OCI-LY7 (cell line): ENCODE measurements at regions not wholly inside any gene's neighbourhood (a gene's known extent, or its start where the extent isn't known, plus 50 kb on each side); places are given as distances from the start of the nearest gene placed in this dataset.

Source experiments
- EZH2phosphoT487 ChIP-seq: fragments of 200-600 bp; sonication (generic); IDR thresholded peaks from 2 replicates; pipeline ENCODE4 v1.6.1; 2018; ENCODE audit warnings: low read depth, borderline replicate concordance, mild to moderate bottlenecking, mixed run types, antibody characterized with exemption, low read length, moderate library complexity, mixed read lengths
- TF ChIP-seq, protein P1 (sequence below): fragments of 200-600 bp; sonication (generic); conservative IDR thresholded peaks from 2 replicates; pipeline ENCODE4 v1.5.1; 2014; ENCODE audit warnings: mild to moderate bottlenecking, antibody characterized with exemption, low read length, moderate library complexity, mixed read lengths

DNA sequence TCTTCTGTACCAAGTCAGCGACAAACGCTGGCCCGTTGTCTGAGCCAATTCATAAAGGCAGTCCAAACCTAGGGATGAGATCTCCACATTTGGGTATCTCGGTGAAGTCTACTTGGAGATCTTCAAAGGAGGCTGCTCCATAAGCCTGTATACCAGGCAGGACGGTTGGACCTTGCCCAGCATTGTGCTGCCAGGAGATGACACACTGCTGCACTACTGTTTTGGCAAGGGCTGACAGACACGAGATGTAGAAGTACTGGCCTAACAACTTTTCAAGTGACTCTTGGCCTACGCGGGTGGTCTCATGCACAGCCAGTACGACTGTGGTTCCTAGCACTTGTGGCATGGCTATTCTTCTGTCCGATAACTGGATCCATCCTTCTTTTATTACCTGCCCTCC is 135.3 kb downstream of the SLC38A6 start:
- TF ChIP-seq, protein P1, sequence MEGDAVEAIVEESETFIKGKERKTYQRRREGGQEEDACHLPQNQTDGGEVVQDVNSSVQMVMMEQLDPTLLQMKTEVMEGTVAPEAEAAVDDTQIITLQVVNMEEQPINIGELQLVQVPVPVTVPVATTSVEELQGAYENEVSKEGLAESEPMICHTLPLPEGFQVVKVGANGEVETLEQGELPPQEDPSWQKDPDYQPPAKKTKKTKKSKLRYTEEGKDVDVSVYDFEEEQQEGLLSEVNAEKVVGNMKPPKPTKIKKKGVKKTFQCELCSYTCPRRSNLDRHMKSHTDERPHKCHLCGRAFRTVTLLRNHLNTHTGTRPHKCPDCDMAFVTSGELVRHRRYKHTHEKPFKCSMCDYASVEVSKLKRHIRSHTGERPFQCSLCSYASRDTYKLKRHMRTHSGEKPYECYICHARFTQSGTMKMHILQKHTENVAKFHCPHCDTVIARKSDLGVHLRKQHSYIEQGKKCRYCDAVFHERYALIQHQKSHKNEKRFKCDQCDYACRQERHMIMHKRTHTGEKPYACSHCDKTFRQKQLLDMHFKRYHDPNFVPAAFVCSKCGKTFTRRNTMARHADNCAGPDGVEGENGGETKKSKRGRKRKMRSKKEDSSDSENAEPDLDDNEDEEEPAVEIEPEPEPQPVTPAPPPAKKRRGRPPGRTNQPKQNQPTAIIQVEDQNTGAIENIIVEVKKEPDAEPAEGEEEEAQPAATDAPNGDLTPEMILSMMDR, result no peak
- TF ChIP-seq EZH2phosphoT487, result no peak
